Liver (tissue), 7 donors: ENCODE measurements at regions not wholly inside any gene's neighbourhood (a gene's known extent, or its start where the extent isn't known, plus 50 kb on each side); places are given as distances from the start of the nearest gene placed in this dataset.

ENCODE experiments used
- DNase-seq: peaks from one replicate; pipeline ENCODE4 v3.0.0-alpha.2; 2017; ENCODE audit warnings: low spot score
- H3K27ac ChIP-seq, 2 donors: one replicate each; pipeline ENCODE4 v1.7.0; 2013; ENCODE audit warnings: inconsistent platforms in 2 of 2, low read length in 2 of 2, control low read depth in 1 of 2, low read depth in 1 of 2, mild to moderate bottlenecking in 1 of 2
- H3K27me3 ChIP-seq, 4 donors: one replicate each; pipeline versions ENCODE4 v1.6.1 to v1.7.0; 2013; ENCODE audit warnings: low read length in 3 of 4, inconsistent platforms in 1 of 4, mild to moderate bottlenecking in 1 of 4, moderate library complexity in 1 of 4; ENCODE audit not compliant: control insufficient read depth in 4 of 4, insufficient read depth in 4 of 4
- H3K36me3 ChIP-seq, 4 donors: one replicate each; pipeline versions ENCODE4 v1.6.1 to v1.7.0; 2013; ENCODE audit warnings: low read length in 3 of 4, mild to moderate bottlenecking in 3 of 4, low read depth in 1 of 4, moderate library complexity in 1 of 4; ENCODE audit not compliant: control insufficient read depth in 4 of 4, insufficient read depth in 3 of 4
- H3K4me1 ChIP-seq, 4 donors: one replicate each; pipeline versions ENCODE4 v1.6.1 to v1.7.0; 2013; ENCODE audit warnings: low read length in 3 of 4, mild to moderate bottlenecking in 3 of 4, moderate library complexity in 1 of 4; ENCODE audit not compliant: control insufficient read depth in 4 of 4, insufficient read depth in 4 of 4
- H3K4me3 ChIP-seq, 3 donors: one replicate each; pipeline versions ENCODE4 v1.6.1 to v1.7.0; 2013; ENCODE audit warnings: low read length in 3 of 3, control low read depth in 1 of 3, low read depth in 1 of 3, mild to moderate bottlenecking in 1 of 3
- H3K9ac ChIP-seq, 2 donors: one replicate each; pipeline ENCODE4 v1.7.0; 2013; ENCODE audit warnings: low read length in 2 of 2, mild to moderate bottlenecking in 2 of 2, moderate library complexity in 2 of 2, control low read depth in 1 of 2, low read depth in 1 of 2
- H3K9me3 ChIP-seq, 4 donors: one replicate each; pipeline versions ENCODE4 v1.6.1 to v1.7.0; 2013; ENCODE audit warnings: low read length in 3 of 4; ENCODE audit not compliant: control insufficient read depth in 4 of 4
- FOXA1 ChIP-seq: IDR thresholded peaks from 2 replicates; pipeline ENCODE4 v1.6.1; 2016; ENCODE audit warnings: antibody characterized with exemption
- FOXA2 ChIP-seq: IDR thresholded peaks from 2 replicates; pipeline ENCODE4 v1.6.1; 2016; ENCODE audit warnings: antibody characterized with exemption
- GABPA ChIP-seq, 2 donors: IDR thresholded peaks in 1 of 2; conservative IDR thresholded peaks in 1 of 2; 2 replicates each; pipeline ENCODE4 v1.6.1; 2016; ENCODE audit warnings: antibody characterized with exemption in 2 of 2, mild to moderate bottlenecking in 1 of 2, moderate library complexity in 1 of 2
- HNF4G ChIP-seq: IDR thresholded peaks from 2 replicates; pipeline ENCODE4 v1.6.1; 2016; ENCODE audit warnings: antibody characterized with exemption
- JUND ChIP-seq, 2 donors: IDR thresholded peaks; 2 replicates each; pipeline ENCODE4 v1.6.1; 2016; ENCODE audit warnings: antibody characterized with exemption in 2 of 2
- RAD21 ChIP-seq, 2 donors: IDR thresholded peaks; 2 replicates each; pipeline ENCODE4 v1.6.1; 2016; ENCODE audit warnings: antibody characterized with exemption in 2 of 2, mild to moderate bottlenecking in 2 of 2
- RXRA ChIP-seq, 2 donors: IDR thresholded peaks; 2 replicates each; pipeline ENCODE4 v1.6.1; 2017 to 2018; ENCODE audit warnings: antibody characterized with exemption in 2 of 2, mild to moderate bottlenecking in 1 of 2
- YY1 ChIP-seq: IDR thresholded peaks from 2 replicates; pipeline ENCODE4 v1.6.1; 2016; ENCODE audit warnings: antibody characterized with exemption, mild to moderate bottlenecking
- WGBS: extraction: QIAGEN DNeasy Blood & Tissue Kit; methylation state at CpG from one replicate; pipeline ENCODE4 v1.1.7; 2013; 5-methylcytosine and 5-hydroxymethylcytosine counted together
- TF ChIP-seq, protein P1 (sequence below): IDR thresholded peaks from 2 replicates; pipeline ENCODE4 v1.6.1; 2016; ENCODE audit warnings: antibody characterized with exemption
- TF ChIP-seq, protein P2 (sequence below): IDR thresholded peaks from 2 replicates; pipeline ENCODE4 v1.6.1; 2016; ENCODE audit warnings: antibody characterized with exemption, mild to moderate bottlenecking
- TF ChIP-seq, protein P3 (sequence below): IDR thresholded peaks from 2 replicates; pipeline ENCODE4 v1.6.1; 2016; ENCODE audit warnings: antibody characterized with exemption
- donor health status: healthy.
- donor health status: healthy.
- donor health status: healthy.
- donor health status: healthy.

DNA sequence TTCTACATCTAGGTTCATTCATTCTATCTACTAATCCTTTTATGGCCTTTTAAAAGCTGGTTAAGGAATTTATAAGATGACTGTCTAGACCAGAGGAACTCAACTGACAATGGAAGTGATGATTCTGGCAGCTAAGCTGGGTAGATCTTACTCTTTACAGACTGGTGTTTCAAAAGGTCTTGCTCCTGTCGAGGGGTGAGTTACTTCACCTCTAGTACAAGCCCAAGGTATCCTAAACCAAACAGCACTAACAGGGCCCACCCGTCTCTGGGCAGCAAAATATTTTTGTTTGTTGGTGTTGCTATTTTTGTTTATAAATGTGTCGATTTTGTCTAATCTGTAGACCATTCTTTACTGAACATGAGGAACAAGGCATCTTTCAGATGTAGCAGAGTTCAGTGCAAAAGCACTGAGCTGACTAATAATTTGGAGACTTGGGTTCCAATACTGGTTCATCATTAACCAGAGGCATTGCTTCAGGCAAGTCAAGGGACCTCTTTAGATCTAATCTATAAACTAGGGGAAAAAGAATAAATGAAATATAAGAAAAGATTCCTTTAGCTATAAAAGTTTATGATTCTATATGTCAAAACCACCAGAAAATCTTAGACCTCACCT lies 90.3 kb upstream of the FRG1 start:
- 67% methylated on average over 3 of the region's 3 CpGs for WGBS
- TF ChIP-seq, protein P1, sequence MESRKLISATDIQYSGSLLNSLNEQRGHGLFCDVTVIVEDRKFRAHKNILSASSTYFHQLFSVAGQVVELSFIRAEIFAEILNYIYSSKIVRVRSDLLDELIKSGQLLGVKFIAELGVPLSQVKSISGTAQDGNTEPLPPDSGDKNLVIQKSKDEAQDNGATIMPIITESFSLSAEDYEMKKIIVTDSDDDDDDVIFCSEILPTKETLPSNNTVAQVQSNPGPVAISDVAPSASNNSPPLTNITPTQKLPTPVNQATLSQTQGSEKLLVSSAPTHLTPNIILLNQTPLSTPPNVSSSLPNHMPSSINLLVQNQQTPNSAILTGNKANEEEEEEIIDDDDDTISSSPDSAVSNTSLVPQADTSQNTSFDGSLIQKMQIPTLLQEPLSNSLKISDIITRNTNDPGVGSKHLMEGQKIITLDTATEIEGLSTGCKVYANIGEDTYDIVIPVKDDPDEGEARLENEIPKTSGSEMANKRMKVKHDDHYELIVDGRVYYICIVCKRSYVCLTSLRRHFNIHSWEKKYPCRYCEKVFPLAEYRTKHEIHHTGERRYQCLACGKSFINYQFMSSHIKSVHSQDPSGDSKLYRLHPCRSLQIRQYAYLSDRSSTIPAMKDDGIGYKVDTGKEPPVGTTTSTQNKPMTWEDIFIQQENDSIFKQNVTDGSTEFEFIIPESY: no peak
- TF ChIP-seq, protein P2, sequence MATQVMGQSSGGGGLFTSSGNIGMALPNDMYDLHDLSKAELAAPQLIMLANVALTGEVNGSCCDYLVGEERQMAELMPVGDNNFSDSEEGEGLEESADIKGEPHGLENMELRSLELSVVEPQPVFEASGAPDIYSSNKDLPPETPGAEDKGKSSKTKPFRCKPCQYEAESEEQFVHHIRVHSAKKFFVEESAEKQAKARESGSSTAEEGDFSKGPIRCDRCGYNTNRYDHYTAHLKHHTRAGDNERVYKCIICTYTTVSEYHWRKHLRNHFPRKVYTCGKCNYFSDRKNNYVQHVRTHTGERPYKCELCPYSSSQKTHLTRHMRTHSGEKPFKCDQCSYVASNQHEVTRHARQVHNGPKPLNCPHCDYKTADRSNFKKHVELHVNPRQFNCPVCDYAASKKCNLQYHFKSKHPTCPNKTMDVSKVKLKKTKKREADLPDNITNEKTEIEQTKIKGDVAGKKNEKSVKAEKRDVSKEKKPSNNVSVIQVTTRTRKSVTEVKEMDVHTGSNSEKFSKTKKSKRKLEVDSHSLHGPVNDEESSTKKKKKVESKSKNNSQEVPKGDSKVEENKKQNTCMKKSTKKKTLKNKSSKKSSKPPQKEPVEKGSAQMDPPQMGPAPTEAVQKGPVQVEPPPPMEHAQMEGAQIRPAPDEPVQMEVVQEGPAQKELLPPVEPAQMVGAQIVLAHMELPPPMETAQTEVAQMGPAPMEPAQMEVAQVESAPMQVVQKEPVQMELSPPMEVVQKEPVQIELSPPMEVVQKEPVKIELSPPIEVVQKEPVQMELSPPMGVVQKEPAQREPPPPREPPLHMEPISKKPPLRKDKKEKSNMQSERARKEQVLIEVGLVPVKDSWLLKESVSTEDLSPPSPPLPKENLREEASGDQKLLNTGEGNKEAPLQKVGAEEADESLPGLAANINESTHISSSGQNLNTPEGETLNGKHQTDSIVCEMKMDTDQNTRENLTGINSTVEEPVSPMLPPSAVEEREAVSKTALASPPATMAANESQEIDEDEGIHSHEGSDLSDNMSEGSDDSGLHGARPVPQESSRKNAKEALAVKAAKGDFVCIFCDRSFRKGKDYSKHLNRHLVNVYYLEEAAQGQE: no peak
- TF ChIP-seq RAD21 (IDR thresholded peaks at IDR 0.05): no peak
- TF ChIP-seq YY1: no peak
- no peak for TF ChIP-seq JUND (IDR thresholded peaks at IDR 0.05)
- Histone ChIP-seq H3K4me3 (no peak overlapping the region), H3K9ac (no peak overlapping the region), H3K36me3 (no peaks in the 10 kb centered on the region), H3K9me3 (no peaks in the 10 kb centered on the region), H3K27ac (no peak overlapping the region), H3K4me1 (no peaks in the 10 kb centered on the region), H3K27me3 (no peaks in the 10 kb centered on the region)
- DNase-seq: no peak

DNA sequence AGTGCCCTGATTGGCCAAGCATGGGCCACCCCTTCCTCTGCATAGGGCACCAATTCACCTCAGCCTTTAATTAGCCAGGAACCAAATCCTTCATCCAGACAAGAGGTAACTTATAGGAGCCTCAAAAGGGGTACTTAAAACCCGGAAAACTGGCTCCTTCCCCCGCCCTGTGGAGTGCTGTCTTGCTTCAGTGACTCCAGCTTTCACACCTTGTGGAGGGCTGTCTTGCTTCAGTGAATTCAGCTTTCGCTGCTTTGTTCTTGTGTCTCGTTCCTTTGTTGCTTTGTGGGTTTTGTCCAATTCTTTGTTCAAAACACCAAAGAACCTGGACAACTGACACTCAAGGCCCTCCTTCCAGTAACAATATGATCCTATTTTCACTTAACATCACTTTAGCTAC lies 82.2 kb upstream of the FRG1 start:
- no peak overlapping the region for H3K27ac ChIP-seq
- no peaks in the 10 kb centered on the region for H3K27me3 ChIP-seq
- H3K4me3 ChIP-seq: no peak overlapping the region
- TF ChIP-seq, protein P1: no peak
- no peak for TF ChIP-seq RAD21 (IDR thresholded peaks at IDR 0.05)
- no peaks in the 10 kb centered on the region for H3K36me3 ChIP-seq
- DNase-seq: no peak
- no peaks in the 10 kb centered on the region for H3K9me3 ChIP-seq
- 84% methylated on average over 4 of the region's 4 CpGs for WGBS
- no peaks in the 10 kb centered on the region for H3K4me1 ChIP-seq
- H3K9ac ChIP-seq: no peak overlapping the region

DNA sequence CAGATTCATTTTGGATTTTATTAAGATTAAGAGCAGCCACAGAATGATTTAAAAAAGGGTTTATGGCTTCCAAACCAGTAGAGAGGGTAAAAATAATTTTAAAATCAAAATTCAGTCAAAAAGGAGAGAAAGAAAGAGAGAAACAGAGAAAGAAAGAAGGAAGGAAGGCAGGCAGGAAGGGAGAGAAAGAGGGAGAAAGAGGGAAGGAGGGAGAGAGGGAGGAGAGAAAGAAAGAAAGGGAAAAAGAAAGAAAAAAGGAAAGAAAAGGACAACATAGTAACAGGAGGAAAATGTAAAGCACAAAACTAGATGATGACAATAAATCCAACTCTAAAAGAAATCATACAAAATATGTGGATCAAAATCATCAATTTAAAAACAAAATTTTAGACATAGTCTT lies 79.6 kb upstream of the FRG1 start:
- Histone ChIP-seq H3K27me3 (no peaks in the 10 kb centered on the region), H3K9ac (no peak overlapping the region), H3K36me3 (no peaks in the 10 kb centered on the region), H3K9me3 (no peaks in the 10 kb centered on the region), H3K4me3 (no peak overlapping the region), H3K27ac (no peak overlapping the region), H3K4me1 (no peaks in the 10 kb centered on the region)
- no peak for DNase-seq
- TF ChIP-seq FOXA2 (no peak), GABPA (IDR thresholded peaks at IDR 0.05 in 1 of 2, conservative IDR thresholded peaks at IDR 0.05 in 1 of 2) (no peak), HNF4G (no peak), FOXA1 (no peak), YY1 (no peak), RXRA (IDR thresholded peaks at IDR 0.05) (no peak)
- TF ChIP-seq, protein P1: no peak
- TF ChIP-seq, protein P3, sequence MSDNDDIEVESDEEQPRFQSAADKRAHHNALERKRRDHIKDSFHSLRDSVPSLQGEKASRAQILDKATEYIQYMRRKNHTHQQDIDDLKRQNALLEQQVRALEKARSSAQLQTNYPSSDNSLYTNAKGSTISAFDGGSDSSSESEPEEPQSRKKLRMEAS: no peak
- TF ChIP-seq, protein P2: no peak
